Naive B cell (primary cell): ENCODE measurements at regions not wholly inside any gene's neighbourhood (a gene's known extent, or its start where the extent isn't known, plus 50 kb on each side); places are given as distances from the start of the nearest gene placed in this dataset.
"Not testable (repeated sequence)": the region's sequence is repeated elsewhere in the genome, so short reads cannot be mapped to it uniquely, and the experiment has no call there.

ENCODE experiments used
- ATAC-seq, 2 donors: fragments of 150-1000 bp; cut with Tn5 transposase; 2 replicates each; pipeline ENCODE4 v1.10.0; 2021; ENCODE audit warnings: low read depth in 2 of 2, mild to moderate bottlenecking in 2 of 2, moderate library complexity in 2 of 2
- DNase-seq: peaks from one replicate; pipeline ENCODE4 v3.0.0; 2022
- H3K27ac Mint-ChIP-seq, 6 donors: one replicate each; pipeline ENCODE4 v1.8.0; 2020 to 2022; ENCODE audit warnings: mild to moderate bottlenecking in 6 of 6, mixed read lengths in 6 of 6, moderate library complexity in 5 of 6, inconsistent platforms in 2 of 6
- H3K27me3 Mint-ChIP-seq, 3 donors: one replicate each; pipeline ENCODE4 v1.8.0; 2021 to 2022; ENCODE audit warnings: mixed read lengths in 3 of 3, mild to moderate bottlenecking in 1 of 3
- H3K36me3 Mint-ChIP-seq, 2 donors: one replicate each; pipeline ENCODE4 v1.8.0; 2020 to 2022; ENCODE audit warnings: mixed read lengths in 2 of 2, inconsistent platforms in 1 of 2, mild to moderate bottlenecking in 1 of 2
- H3K4me1 Mint-ChIP-seq, 3 donors: one replicate each; pipeline ENCODE4 v1.8.0; 2020 to 2022; ENCODE audit warnings: mixed read lengths in 3 of 3, inconsistent platforms in 1 of 3, mild to moderate bottlenecking in 1 of 3, moderate library complexity in 1 of 3
- H3K4me3 Mint-ChIP-seq, 8 donors: one replicate each; pipeline ENCODE4 v1.8.0; 2020 to 2022; ENCODE audit warnings: mild to moderate bottlenecking in 8 of 8, mixed read lengths in 8 of 8, moderate library complexity in 8 of 8, inconsistent platforms in 2 of 8
- H3K9me3 Mint-ChIP-seq, 7 donors: one replicate each; pipeline ENCODE4 v1.8.0; 2020 to 2022; ENCODE audit warnings: mixed read lengths in 7 of 7, mild to moderate bottlenecking in 5 of 7, inconsistent platforms in 2 of 7, moderate library complexity in 1 of 7

DNA sequence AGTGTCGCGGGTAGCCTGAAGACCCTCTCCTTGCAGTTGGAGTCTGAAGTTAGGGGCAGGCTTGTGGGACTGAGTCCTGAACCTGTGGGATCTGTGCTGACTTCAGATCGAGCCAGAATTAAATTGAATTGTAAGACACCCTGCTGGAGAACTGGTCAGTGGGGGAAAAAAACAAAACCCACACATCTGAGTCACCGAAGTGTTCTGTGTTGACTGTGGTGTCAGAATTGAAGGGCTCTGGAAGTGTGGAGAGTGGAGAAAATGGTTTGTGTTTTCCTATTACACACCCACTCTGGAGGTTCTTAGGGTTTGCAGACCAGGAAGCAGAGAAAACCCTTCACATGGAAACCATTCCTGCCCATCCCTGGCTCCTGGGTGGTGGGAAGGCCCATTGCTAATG is 209.5 kb upstream of the GALNT2 start:
- ATAC-seq, result no peak
- peaks cover 21 to 40% (median 27%) of the 10 kb centered on the region in 3 donors for H3K4me1 Mint-ChIP-seq
- no peak for DNase-seq
- H3K36me3 Mint-ChIP-seq, result no peaks in the 10 kb centered on the region
- H3K9me3 Mint-ChIP-seq, result no peaks in the 10 kb centered on the region
- H3K27ac Mint-ChIP-seq, result peak overlapping the region; percentile 11 to 89 (median 67)
- peak overlapping the region in 1 of 8 donors; percentile 5 for H3K4me3 Mint-ChIP-seq
- no peaks in the 10 kb centered on the region for H3K27me3 Mint-ChIP-seq

DNA sequence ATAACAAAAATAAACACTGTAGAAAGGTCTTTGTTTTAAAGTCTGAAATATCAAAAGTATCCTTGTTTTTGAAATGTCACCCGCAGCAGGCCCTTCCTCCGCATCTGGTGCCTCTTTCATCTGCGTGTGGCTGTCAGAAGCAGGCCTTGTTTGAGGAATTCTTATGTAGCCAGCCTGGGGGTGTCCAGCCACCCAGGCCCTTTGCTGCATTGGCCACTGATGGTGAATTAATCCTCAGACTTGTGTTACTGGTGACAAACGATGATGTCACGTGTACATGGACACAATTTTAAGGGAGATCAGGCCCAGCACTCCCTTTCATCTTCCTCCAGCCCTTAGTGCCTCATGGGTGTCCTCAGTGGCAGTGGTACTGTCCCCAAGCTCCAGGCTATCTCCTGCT is 208.0 kb upstream of the GALNT2 start:
- DNase-seq (no peak), ATAC-seq (no peak)
- Mint-ChIP-seq H3K4me1 (peaks cover 21 to 37% (median 22%) of the 10 kb centered on the region in 3 donors), H3K27ac (no peak overlapping the region), H3K4me3 (no peak overlapping the region), H3K9me3 (no peaks in the 10 kb centered on the region), H3K27me3 (no peaks in the 10 kb centered on the region), H3K36me3 (no peaks in the 10 kb centered on the region)

- Mint-ChIP-seq H3K4me1 (peaks cover 6 to 19% (median 7%) of the 10 kb centered on the region in 3 donors), H3K36me3 (no peaks in the 10 kb centered on the region), H3K9me3 (no peaks in the 10 kb centered on the region), H3K27ac (no peak overlapping the region), H3K4me3 (no peak overlapping the region), H3K27me3 (no peaks in the 10 kb centered on the region)
- no peak for ATAC-seq
- DNase-seq, result no peak
Observed at GRCh38 chr1:229860926-229861325, 206.1 kb upstream of the GALNT2 start.

GRCh38 chr1:229862017-229862774 is 204.8 kb upstream of the GALNT2 start:
- H3K27ac Mint-ChIP-seq, result no peak overlapping the region
- H3K4me1 Mint-ChIP-seq, result peaks cover 0 to 6% (median 0%) of the 10 kb centered on the region in 3 donors
- H3K4me3 Mint-ChIP-seq, result no peak overlapping the region
- no peak for DNase-seq
- no peaks in the 10 kb centered on the region for H3K27me3 Mint-ChIP-seq
- H3K9me3 Mint-ChIP-seq, result no peaks in the 10 kb centered on the region
- no peak for ATAC-seq
- H3K36me3 Mint-ChIP-seq, result no peaks in the 10 kb centered on the region

GRCh38 chr1:229863651-229864545 is 203.1 kb upstream of the GALNT2 start:
- H3K27me3 Mint-ChIP-seq, result no peaks in the 10 kb centered on the region
- H3K36me3 Mint-ChIP-seq, result no peaks in the 10 kb centered on the region
- no peaks in the 10 kb centered on the region for H3K4me1 Mint-ChIP-seq
- no peaks in the 10 kb centered on the region for H3K9me3 Mint-ChIP-seq
- DNase-seq, result no peak
- no peak overlapping the region for H3K27ac Mint-ChIP-seq
- H3K4me3 Mint-ChIP-seq, result no peak overlapping the region
- no peak for ATAC-seq

GRCh38 chr1:229864686-229865230 is 202.3 kb upstream of the GALNT2 start:
- DNase-seq, result no peak
- Mint-ChIP-seq H3K36me3 (no peaks in the 10 kb centered on the region), H3K27me3 (no peaks in the 10 kb centered on the region), H3K4me1 (no peaks in the 10 kb centered on the region), H3K27ac (no peak overlapping the region), H3K4me3 (no peak overlapping the region), H3K9me3 (no peaks in the 10 kb centered on the region)
- no peak for ATAC-seq

GRCh38 chr1:229865321-229865720 is 201.7 kb upstream of the GALNT2 start:
- not testable (repeated sequence) for ATAC-seq, DNase-seq, H3K4me1 Mint-ChIP-seq, H3K27ac Mint-ChIP-seq, H3K27me3 Mint-ChIP-seq, H3K9me3 Mint-ChIP-seq, H3K4me3 Mint-ChIP-seq, H3K36me3 Mint-ChIP-seq

DNA sequence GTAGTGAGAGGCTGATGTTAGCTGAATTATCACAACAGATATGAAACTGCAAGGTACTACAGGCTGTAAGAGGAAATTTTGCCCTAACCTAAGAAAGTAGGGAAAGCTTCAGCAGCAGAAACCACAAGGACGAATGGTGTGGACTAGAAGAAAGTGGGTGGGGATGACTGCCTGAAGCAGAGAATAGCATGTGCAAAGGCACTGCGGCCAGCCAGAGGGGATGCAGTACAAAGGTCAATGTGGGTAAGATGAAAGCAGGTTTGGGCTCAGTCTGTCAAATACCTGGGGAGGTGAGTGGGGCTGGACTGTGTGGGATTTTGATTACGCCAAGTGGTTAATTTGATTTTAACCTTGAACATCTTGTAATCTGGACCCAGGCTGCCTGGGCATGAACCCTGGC is 199.3 kb upstream of the GALNT2 start:
- Mint-ChIP-seq H3K9me3 (no peaks in the 10 kb centered on the region), H3K36me3 (no peaks in the 10 kb centered on the region), H3K27me3 (no peaks in the 10 kb centered on the region), H3K27ac (no peak overlapping the region), H3K4me1 (no peaks in the 10 kb centered on the region), H3K4me3 (no peak overlapping the region)
- DNase-seq, result no peak
- no peak for ATAC-seq

DNA sequence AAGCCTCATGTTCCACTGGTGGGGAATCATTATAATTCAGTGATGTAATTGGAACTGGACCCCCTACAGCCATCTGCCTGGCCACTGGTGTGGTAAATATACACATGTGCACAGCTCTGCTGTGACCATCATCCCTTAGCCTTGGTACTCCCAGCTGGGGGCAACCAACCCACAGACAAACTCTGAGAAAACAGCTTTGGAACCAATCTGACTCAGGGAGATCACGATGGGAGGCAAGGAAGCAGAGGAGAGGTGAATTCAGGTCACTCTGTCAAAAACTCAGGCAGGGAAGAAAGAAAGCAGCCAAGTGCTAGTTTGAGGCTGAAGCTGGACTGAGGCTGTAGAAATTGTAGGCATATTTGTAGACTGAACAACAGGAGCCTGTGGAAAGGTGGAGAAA is 197.8 kb upstream of the GALNT2 start:
- H3K27ac Mint-ChIP-seq, result peak overlapping the region in 1 of 6 donors; percentile 60
- H3K36me3 Mint-ChIP-seq, result no peaks in the 10 kb centered on the region
- H3K27me3 Mint-ChIP-seq, result no peaks in the 10 kb centered on the region
- DNase-seq (no peak), ATAC-seq (no peak)
- no peak overlapping the region for H3K4me3 Mint-ChIP-seq
- H3K4me1 Mint-ChIP-seq, result no peaks in the 10 kb centered on the region
- no peaks in the 10 kb centered on the region for H3K9me3 Mint-ChIP-seq

GRCh38 chr1:229869687-229870086 is 197.4 kb upstream of the GALNT2 start:
- Mint-ChIP-seq H3K4me1 (no peaks in the 10 kb centered on the region), H3K27me3 (no peaks in the 10 kb centered on the region), H3K9me3 (no peaks in the 10 kb centered on the region), H3K36me3 (no peaks in the 10 kb centered on the region), H3K27ac (no peak overlapping the region), H3K4me3 (no peak overlapping the region)
- no peak for DNase-seq
- ATAC-seq, result no peak

DNA sequence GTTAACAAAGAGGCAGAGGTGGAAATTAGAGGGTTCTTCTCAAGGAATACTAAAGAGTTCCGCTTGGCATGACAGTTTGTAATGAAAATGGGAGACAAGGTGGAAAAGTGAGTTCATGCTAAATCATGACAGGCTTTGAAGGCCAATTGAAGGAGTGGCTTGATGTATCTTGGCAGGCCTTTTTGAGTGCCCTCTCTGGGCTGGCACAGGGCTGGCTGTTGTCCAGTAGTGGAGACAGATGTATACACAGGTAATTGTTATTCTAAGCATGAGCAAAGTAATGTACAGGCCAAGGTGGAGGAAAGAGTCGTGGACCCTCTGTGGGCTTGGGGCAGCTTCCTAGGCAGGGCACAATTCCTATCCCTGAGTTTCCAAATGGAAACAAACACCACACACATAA is 196.7 kb upstream of the GALNT2 start:
- Mint-ChIP-seq H3K4me1 (no peaks in the 10 kb centered on the region), H3K27me3 (no peaks in the 10 kb centered on the region), H3K36me3 (no peaks in the 10 kb centered on the region), H3K9me3 (no peaks in the 10 kb centered on the region), H3K4me3 (no peak overlapping the region), H3K27ac (no peak overlapping the region)
- ATAC-seq (no peak), DNase-seq (no peak)

DNA sequence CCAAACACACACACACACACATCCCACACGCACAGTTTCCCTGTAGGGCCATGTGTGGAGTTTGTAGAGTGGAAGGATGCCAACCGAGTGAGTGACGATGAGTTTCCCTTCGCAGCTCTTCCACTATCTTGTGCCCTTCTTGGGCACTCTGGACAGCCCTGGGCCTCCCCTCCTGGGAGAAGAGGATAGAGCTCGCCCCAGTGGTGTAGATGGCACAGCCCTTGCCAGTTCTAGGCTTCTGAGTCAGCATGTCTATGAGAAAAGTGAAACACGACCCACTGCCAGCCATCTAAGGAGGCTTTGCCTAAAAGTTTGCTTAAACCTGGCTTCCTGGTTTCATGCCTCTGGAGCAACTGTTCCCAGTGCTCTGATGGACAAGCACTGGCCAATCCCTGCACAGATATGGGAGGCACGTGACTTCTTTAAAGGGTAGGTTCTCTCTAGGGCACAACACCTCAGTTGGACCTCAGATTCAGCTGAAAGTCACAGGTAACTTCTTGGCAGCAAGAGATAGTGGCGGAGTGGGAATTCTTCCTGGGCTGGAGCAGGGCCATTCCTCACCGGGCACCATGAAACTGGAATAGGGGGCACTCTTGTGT is 195.9 kb upstream of the GALNT2 start:
- DNase-seq (no peak), ATAC-seq (no peak)
- Mint-ChIP-seq H3K36me3 (no peaks in the 10 kb centered on the region), H3K27ac (no peak overlapping the region), H3K27me3 (no peaks in the 10 kb centered on the region), H3K4me3 (no peak overlapping the region), H3K4me1 (no peaks in the 10 kb centered on the region), H3K9me3 (no peaks in the 10 kb centered on the region)

DNA sequence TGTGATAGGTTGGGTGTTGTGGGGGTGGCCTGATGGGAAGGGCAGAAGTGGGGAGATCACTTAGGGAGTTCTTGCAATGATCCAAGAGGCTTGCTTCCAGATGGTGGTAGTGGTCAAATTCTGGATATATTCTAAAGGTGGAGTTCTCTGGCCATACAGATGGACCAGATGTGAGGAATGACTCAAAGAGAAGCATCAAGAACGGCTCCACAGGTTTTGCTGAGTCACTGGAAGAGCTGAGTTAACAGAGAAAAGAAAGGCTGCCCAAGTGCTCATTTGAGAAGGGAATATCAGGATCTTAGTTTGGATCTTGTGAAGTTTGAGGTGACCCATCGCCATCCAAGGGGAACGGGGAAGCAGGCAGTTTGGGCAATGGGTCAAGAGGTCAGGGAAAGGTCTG is 192.9 kb upstream of the GALNT2 start:
- ATAC-seq, result no peak
- H3K27ac Mint-ChIP-seq, result no peak overlapping the region
- H3K4me1 Mint-ChIP-seq, result no peaks in the 10 kb centered on the region
- DNase-seq, result no peak
- no peak overlapping the region for H3K4me3 Mint-ChIP-seq
- H3K36me3 Mint-ChIP-seq, result no peaks in the 10 kb centered on the region
- H3K9me3 Mint-ChIP-seq, result no peaks in the 10 kb centered on the region
- peaks cover 0 to 7% (median 0%) of the 10 kb centered on the region in 3 donors for H3K27me3 Mint-ChIP-seq
